CD8-positive, alpha-beta memory T cell (primary cell): ENCODE measurements at regions not wholly inside any gene's neighbourhood (a gene's known extent, or its start where the extent isn't known, plus 50 kb on each side); places are given as distances from the start of the nearest gene placed in this dataset.
A peak's percentile ranks its signal among the peaks of the same experiment; 100 is the strongest.

Experiments used
- CTCF ChIA-PET: fragments of 350-600 bp; sonication (Branson Sonifier 250); formaldehyde crosslinking; loops from one replicate; lab custom pipeline; 2021; ENCODE audit warnings: antibody characterized with exemption; lab: Charles Lee
- POLR2A ChIA-PET: fragments of 350-600 bp; sonication (Branson Sonifier 250); formaldehyde crosslinking; loops from one replicate; lab custom pipeline; 2021; ENCODE audit warnings: antibody characterized with exemption; lab: Charles Lee
- DNase-seq, 5 donors: peaks; one replicate each; pipeline versions ENCODE4 v3.0.0 to v3.0.0-alpha.2; 2020 to 2022; ENCODE audit warnings: mixed read lengths in 1 of 5
- H3K27ac ChIP-seq: one replicate; pipeline ENCODE4 v1.7.0; 2013; ENCODE audit warnings: low read depth, mild to moderate bottlenecking, low read length, moderate library complexity
- H3K27me3 ChIP-seq: 2 replicates; pipeline ENCODE4 v1.7.0; 2013; ENCODE audit warnings: low read length, mild to moderate bottlenecking; ENCODE audit not compliant: insufficient read depth, poor library complexity, severe bottlenecking
- H3K36me3 ChIP-seq: 2 replicates; pipeline ENCODE4 v1.7.0; 2013; ENCODE audit warnings: mild to moderate bottlenecking, low read length, moderate library complexity; ENCODE audit not compliant: insufficient read depth
- H3K4me1 ChIP-seq: 2 replicates; pipeline ENCODE4 v1.7.0; 2013; ENCODE audit warnings: mild to moderate bottlenecking, low read length, moderate library complexity; ENCODE audit not compliant: insufficient read depth
- H3K4me3 ChIP-seq: 2 replicates; pipeline ENCODE4 v1.7.0; 2013; ENCODE audit warnings: mild to moderate bottlenecking, low read length
- H3K9me3 ChIP-seq: 2 replicates; pipeline ENCODE4 v1.7.0; 2013; ENCODE audit warnings: mild to moderate bottlenecking, low read length
- H3K27ac Mint-ChIP-seq, 8 donors: one replicate each; pipeline ENCODE4 v1.8.0; 2020 to 2021; ENCODE audit warnings: mixed read lengths in 8 of 8, mild to moderate bottlenecking in 6 of 8, inconsistent platforms in 3 of 8, moderate library complexity in 3 of 8
- H3K27me3 Mint-ChIP-seq, 2 donors: one replicate each; pipeline ENCODE4 v1.8.0; 2020 to 2021; ENCODE audit warnings: mixed read lengths in 2 of 2, mild to moderate bottlenecking in 1 of 2, moderate library complexity in 1 of 2
- H3K36me3 Mint-ChIP-seq, 3 donors: one replicate each; pipeline ENCODE4 v1.8.0; 2020 to 2021; ENCODE audit warnings: mixed read lengths in 3 of 3, inconsistent platforms in 1 of 3, mild to moderate bottlenecking in 1 of 3
- H3K4me1 Mint-ChIP-seq, 3 donors: one replicate each; pipeline ENCODE4 v1.8.0; 2020 to 2021; ENCODE audit warnings: mixed read lengths in 3 of 3, inconsistent platforms in 1 of 3, mild to moderate bottlenecking in 1 of 3
- H3K4me3 Mint-ChIP-seq, 7 donors: one replicate each; pipeline ENCODE4 v1.8.0; 2020 to 2021; ENCODE audit warnings: mixed read lengths in 7 of 7, mild to moderate bottlenecking in 6 of 7, moderate library complexity in 4 of 7, inconsistent platforms in 2 of 7
- H3K9me3 Mint-ChIP-seq, 5 donors: one replicate each; pipeline ENCODE4 v1.8.0; 2020 to 2022; ENCODE audit warnings: mixed read lengths in 5 of 5, mild to moderate bottlenecking in 3 of 5, moderate library complexity in 2 of 5, inconsistent platforms in 1 of 5

DNA sequence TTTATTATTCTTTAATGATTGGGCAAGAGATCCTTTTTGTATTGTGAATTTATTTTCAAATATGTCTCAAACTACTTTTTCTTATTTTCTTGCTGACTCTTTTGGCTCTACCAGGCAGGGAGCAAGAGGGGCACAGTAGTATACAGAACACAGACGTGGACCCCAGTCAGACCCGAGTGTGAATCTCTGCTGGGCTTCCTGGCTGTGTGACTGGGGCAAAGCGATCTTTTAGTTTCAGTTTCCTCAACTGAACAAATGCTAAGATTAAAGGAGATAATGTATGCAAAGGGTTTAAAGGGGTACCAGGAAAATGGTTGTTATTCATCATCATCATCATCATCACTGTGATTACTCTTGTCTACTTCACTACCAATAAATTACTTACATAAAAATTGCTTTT lies 317.5 kb downstream of the HIVEP2 start:
- DNase-seq: no peak
- ChIA-PET CTCF (no interaction called here), POLR2A (no interaction called here)
- Histone ChIP-seq H3K27me3 (no peaks in the 10 kb centered on the region), H3K4me1 (no peaks in the 10 kb centered on the region), H3K9me3 (no peaks in the 10 kb centered on the region), H3K27ac (no peak overlapping the region), H3K4me3 (peak overlapping the region; percentile 11), H3K36me3 (no peaks in the 10 kb centered on the region)
- Mint-ChIP-seq H3K27ac (peak overlapping the region in 5 of 8 donors; percentile 42 to 76 (median 67)), H3K36me3 (no peaks in the 10 kb centered on the region), H3K9me3 (no peaks in the 10 kb centered on the region), H3K4me3 (peak overlapping the region; percentile 51 to 83 (median 79)), H3K4me1 (peaks cover 0 to 17% (median 12%) of the 10 kb centered on the region in 3 donors), H3K27me3 (peaks cover 0 to 5% of the 10 kb centered on the region in 2 donors)

DNA sequence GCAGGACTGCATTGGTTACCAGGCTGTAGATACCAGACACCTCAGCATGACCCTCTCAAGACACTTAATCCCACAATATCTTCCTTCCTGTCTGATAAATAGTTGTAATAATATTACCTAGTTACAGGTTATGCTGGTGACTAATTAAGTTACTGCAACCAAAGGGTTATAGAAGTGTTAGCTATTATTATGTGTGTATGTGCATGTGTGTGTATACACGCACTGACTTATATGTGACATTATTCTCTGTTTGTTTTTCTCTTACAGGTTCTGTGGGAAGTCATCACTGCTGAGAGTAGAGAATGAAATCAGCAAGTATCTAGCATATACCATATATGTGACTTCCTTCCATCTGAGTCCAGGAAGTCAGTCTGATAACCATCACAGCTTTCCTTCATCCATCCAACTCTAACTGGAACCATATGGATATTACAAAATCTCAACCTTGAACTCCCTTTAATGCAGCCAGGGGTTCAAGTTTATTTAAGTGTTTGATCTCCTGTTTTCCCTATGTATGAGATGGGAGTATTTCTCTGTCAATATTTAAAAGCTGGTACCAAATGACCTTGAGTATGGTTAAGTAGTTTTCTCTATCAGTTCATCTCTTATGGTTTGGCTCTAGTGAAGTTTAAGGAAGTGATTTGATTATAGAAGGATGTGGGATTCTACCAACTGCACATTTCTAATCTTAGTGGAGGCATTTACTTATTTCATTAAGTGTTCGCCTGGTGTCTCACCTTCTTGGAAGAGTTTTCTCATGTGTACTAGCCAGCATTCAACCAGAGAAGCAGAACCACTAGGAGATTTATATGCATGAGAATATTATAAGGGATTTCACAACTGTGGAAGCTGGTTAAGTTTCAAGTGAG lies 313.2 kb downstream of the HIVEP2 start:
- Histone ChIP-seq H3K4me1 (no peaks in the 10 kb centered on the region), H3K4me3 (no peak overlapping the region), H3K9me3 (no peaks in the 10 kb centered on the region), H3K27ac (no peak overlapping the region), H3K36me3 (no peaks in the 10 kb centered on the region), H3K27me3 (no peaks in the 10 kb centered on the region)
- Mint-ChIP-seq H3K27me3 (peaks cover 1 to 8% of the 10 kb centered on the region in 2 donors), H3K36me3 (no peaks in the 10 kb centered on the region), H3K9me3 (no peaks in the 10 kb centered on the region), H3K27ac (no peak overlapping the region), H3K4me3 (no peak overlapping the region), H3K4me1 (peaks cover 0 to 15% (median 12%) of the 10 kb centered on the region in 3 donors)
- ChIA-PET POLR2A (no interaction called here), CTCF (no interaction called here)
- no peak for DNase-seq

DNA sequence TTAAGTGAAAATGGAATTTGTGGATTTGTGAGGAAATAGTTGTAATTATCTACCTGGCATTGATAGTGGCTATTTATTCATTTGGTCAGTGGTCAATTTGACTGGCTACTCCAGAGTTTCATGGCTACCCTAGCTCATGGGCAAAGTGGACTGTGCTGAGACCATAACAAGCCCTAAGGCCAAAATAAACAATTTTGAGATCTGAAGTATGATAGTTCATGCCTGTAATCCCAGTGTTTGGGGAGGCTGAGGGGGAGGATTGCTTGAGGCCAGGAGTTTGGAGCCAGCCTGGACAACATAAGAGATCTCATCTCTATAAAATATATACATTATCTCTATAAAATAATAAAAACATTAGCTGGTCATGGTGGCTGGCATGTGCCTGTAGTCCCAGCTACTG lies 311.7 kb downstream of the HIVEP2 start:
- no peak overlapping the region for H3K4me3 ChIP-seq
- H3K4me1 ChIP-seq: no peaks in the 10 kb centered on the region
- no peaks in the 10 kb centered on the region for H3K36me3 ChIP-seq
- H3K4me1 Mint-ChIP-seq: peaks cover 0 to 7% (median 0%) of the 10 kb centered on the region in 3 donors
- ChIA-PET CTCF (no interaction called here), POLR2A (no interaction called here)
- no peak for DNase-seq
- no peaks in the 10 kb centered on the region for H3K9me3 Mint-ChIP-seq
- no peaks in the 10 kb centered on the region for H3K36me3 Mint-ChIP-seq
- H3K9me3 ChIP-seq: no peaks in the 10 kb centered on the region
- peaks cover 1 to 18% of the 10 kb centered on the region in 2 donors for H3K27me3 Mint-ChIP-seq
- no peak overlapping the region for H3K27ac ChIP-seq
- no peaks in the 10 kb centered on the region for H3K27me3 ChIP-seq
- no peak overlapping the region for H3K4me3 Mint-ChIP-seq
- no peak overlapping the region for H3K27ac Mint-ChIP-seq

DNA sequence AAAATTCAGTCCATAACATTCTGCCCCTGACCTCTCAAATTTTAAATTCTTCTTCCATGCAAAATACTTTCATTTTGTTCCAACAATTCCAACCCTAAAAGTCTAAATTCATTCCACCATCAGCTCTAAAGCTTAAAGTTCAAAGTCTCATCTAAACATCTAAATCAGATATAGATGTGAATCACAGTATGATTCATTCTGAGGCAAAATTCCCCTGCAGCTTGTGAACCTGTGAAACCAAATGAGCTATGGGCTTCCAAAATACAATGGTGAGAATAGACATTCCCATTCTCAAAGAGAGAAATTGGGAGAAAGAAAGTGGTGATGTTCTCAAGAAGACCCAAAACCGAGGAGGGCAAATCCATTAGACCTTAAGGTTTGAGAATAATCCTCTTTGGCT lies 309.8 kb downstream of the HIVEP2 start:
- no peaks in the 10 kb centered on the region for H3K9me3 ChIP-seq
- no peak overlapping the region for H3K27ac Mint-ChIP-seq
- no peaks in the 10 kb centered on the region for H3K27me3 ChIP-seq
- no peaks in the 10 kb centered on the region for H3K36me3 Mint-ChIP-seq
- H3K36me3 ChIP-seq: no peaks in the 10 kb centered on the region
- ChIA-PET CTCF (no interaction called here), POLR2A (no interaction called here)
- no peaks in the 10 kb centered on the region for H3K9me3 Mint-ChIP-seq
- no peak for DNase-seq
- H3K4me3 ChIP-seq: no peak overlapping the region
- H3K4me1 Mint-ChIP-seq: peaks cover 0 to 7% (median 0%) of the 10 kb centered on the region in 3 donors
- H3K27ac ChIP-seq: no peak overlapping the region
- H3K27me3 Mint-ChIP-seq: peaks cover 1 to 21% of the 10 kb centered on the region in 2 donors
- H3K4me3 Mint-ChIP-seq: no peak overlapping the region
- no peaks in the 10 kb centered on the region for H3K4me1 ChIP-seq

DNA sequence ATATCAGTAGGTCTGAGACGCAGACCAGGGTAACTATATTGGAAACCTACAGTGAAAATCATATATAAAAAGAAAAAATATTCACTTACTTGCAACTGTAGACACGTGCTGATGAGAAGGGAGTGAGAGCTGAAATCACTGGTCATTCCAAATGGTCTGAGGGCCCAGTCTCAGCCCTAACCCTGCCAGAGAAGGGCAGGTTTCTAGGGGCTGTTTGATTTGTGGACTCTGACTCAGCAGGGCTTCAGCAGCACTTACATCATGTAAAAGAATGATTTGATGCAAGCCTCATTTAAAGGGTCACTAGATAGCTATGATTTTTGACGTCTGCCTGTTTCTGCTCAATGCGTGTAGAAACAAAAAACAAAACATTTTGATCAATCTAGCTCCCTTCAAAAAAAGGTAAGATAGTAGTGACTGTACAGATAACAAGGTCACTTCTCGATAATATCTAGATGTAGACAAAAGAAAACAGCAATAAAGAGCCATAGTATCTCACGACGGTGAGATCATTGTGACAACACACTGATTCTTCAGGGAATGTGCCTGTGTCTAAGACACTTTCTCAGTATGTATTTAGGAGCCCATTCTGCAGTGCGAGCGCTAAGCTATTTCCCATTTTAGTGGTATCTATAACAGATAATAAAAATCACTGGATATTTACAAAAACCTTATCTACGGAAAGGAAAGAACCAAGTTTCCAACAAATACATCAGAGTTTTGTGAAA lies 307.2 kb downstream of the HIVEP2 start:
- Mint-ChIP-seq H3K9me3 (no peaks in the 10 kb centered on the region), H3K4me3 (no peak overlapping the region), H3K27ac (no peak overlapping the region), H3K36me3 (no peaks in the 10 kb centered on the region), H3K4me1 (no peaks in the 10 kb centered on the region), H3K27me3 (peaks cover 1 to 26% of the 10 kb centered on the region in 2 donors)
- no peaks in the 10 kb centered on the region for H3K4me1 ChIP-seq
- CTCF ChIA-PET: no interaction called here
- H3K4me3 ChIP-seq: no peak overlapping the region
- no peak overlapping the region for H3K27ac ChIP-seq
- no peak for DNase-seq
- POLR2A ChIA-PET: no interaction called here
- no peaks in the 10 kb centered on the region for H3K9me3 ChIP-seq
- no peaks in the 10 kb centered on the region for H3K36me3 ChIP-seq
- no peaks in the 10 kb centered on the region for H3K27me3 ChIP-seq

DNA sequence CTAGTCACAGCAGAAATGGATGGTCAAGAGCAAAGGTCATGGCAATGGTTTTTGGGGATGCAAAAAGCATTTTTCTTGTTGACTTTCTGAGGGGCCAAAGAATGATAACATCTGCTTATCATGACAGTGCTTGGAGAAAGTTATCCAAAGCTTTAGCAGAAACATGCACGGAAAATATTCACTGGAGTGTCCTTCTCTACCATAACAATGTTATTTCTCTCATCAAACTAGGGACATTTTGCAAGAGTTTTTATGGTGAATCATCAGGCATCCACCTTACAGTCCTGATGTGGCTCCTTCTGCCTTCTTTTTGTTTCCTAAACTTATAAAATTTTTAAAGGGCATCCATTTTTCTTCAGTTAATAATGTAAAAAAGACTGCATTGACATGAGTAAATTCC lies 302.3 kb downstream of the HIVEP2 start:
- Histone ChIP-seq H3K27ac (no peak overlapping the region), H3K4me3 (no peak overlapping the region), H3K36me3 (no peaks in the 10 kb centered on the region), H3K9me3 (no peaks in the 10 kb centered on the region), H3K4me1 (no peaks in the 10 kb centered on the region), H3K27me3 (no peaks in the 10 kb centered on the region)
- DNase-seq: no peak
- H3K36me3 Mint-ChIP-seq: no peaks in the 10 kb centered on the region
- H3K27ac Mint-ChIP-seq: no peak overlapping the region
- H3K9me3 Mint-ChIP-seq: no peaks in the 10 kb centered on the region
- POLR2A ChIA-PET: no interaction called here
- peaks cover 1 to 24% of the 10 kb centered on the region in 2 donors for H3K27me3 Mint-ChIP-seq
- no peaks in the 10 kb centered on the region for H3K4me1 Mint-ChIP-seq
- CTCF ChIA-PET: no interaction called here
- H3K4me3 Mint-ChIP-seq: no peak overlapping the region

DNA sequence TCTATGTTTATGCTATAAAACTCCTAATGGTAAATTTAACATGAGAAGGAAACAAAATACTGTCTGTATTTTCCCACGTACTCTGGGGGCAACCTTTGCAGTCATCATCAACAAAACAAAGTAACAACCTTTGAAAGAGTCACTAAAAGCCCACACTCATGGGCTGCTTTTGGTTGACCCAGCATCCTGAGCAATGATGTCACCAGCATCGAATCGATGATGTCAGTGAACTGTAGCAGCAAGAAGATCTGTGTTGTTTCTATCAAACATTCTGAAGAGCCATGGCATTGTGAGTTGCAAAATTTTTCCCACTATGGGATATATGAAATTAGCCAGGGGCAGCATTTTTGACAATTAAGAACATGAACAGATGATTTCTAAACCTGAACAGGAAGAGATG lies 300.1 kb downstream of the HIVEP2 start:
- H3K9me3 Mint-ChIP-seq: no peaks in the 10 kb centered on the region
- H3K9me3 ChIP-seq: no peaks in the 10 kb centered on the region
- no peaks in the 10 kb centered on the region for H3K36me3 Mint-ChIP-seq
- no peak overlapping the region for H3K27ac ChIP-seq
- H3K27me3 ChIP-seq: no peaks in the 10 kb centered on the region
- H3K4me3 ChIP-seq: no peak overlapping the region
- no peaks in the 10 kb centered on the region for H3K36me3 ChIP-seq
- H3K4me1 Mint-ChIP-seq: no peaks in the 10 kb centered on the region
- no peak overlapping the region for H3K4me3 Mint-ChIP-seq
- no peaks in the 10 kb centered on the region for H3K4me1 ChIP-seq
- POLR2A ChIA-PET: no interaction called here
- no peak for DNase-seq
- CTCF ChIA-PET: no interaction called here
- H3K27ac Mint-ChIP-seq: no peak overlapping the region
- peaks cover 5 to 28% of the 10 kb centered on the region in 2 donors for H3K27me3 Mint-ChIP-seq

DNA sequence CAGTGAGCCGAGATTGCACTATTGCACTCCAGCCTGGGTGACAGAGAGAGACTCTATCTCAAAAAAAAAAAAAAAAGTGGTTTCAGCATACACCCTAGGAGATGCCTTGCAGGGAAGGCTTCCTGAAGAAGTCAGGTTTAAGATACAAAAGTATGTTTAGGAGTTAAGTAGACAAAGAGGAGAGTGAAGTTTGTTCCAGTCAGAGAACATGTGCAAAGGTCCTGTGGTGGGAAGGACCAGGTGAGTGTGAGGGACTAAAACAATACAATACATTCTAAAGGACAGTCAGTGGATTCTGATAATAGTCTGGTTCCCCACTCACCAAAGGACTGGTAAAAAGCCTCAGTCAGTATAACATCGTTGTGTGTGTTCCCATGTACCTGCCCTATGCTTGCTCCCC lies 299.3 kb downstream of the HIVEP2 start:
- Histone ChIP-seq H3K36me3 (no peaks in the 10 kb centered on the region), H3K9me3 (no peaks in the 10 kb centered on the region), H3K27me3 (no peaks in the 10 kb centered on the region), H3K4me3 (no peak overlapping the region), H3K4me1 (no peaks in the 10 kb centered on the region), H3K27ac (no peak overlapping the region)
- Mint-ChIP-seq H3K4me1 (no peaks in the 10 kb centered on the region), H3K36me3 (no peaks in the 10 kb centered on the region), H3K27ac (no peak overlapping the region), H3K4me3 (no peak overlapping the region), H3K9me3 (no peaks in the 10 kb centered on the region), H3K27me3 (peaks cover 5 to 29% of the 10 kb centered on the region in 2 donors)
- ChIA-PET POLR2A (no interaction called here), CTCF (no interaction called here)
- no peak for DNase-seq
